Neural crest cell (in vitro differentiated cells): ENCODE measurements at regions not wholly inside any gene's neighbourhood (a gene's known extent, or its start where the extent isn't known, plus 50 kb on each side); places are given as distances from the start of the nearest gene placed in this dataset.
A peak's percentile ranks its signal among the peaks of the same experiment; 100 is the strongest.

ENCODE experiments used
- DNase-seq: peaks from one replicate; pipeline ENCODE4 v3.0.0; 2021; ENCODE audit warnings: low read depth, mixed read lengths, low spot score
- H3K27ac Mint-ChIP-seq: one replicate; pipeline ENCODE4 v1.8.0; 2021; ENCODE audit warnings: mild to moderate bottlenecking, mixed read lengths; ENCODE audit not compliant: unreplicated experiment
- H3K27me3 Mint-ChIP-seq: 2 replicates; pipeline ENCODE4 v1.8.0; 2021; ENCODE audit warnings: low read depth, mild to moderate bottlenecking, mixed read lengths
- H3K36me3 Mint-ChIP-seq: 2 replicates; pipeline ENCODE4 v1.8.0; 2021; ENCODE audit warnings: low read depth, mild to moderate bottlenecking, mixed read lengths
- H3K4me1 Mint-ChIP-seq: 2 replicates; pipeline ENCODE4 v1.8.0; 2021; ENCODE audit warnings: mixed read lengths
- H3K4me3 Mint-ChIP-seq: one replicate; pipeline ENCODE4 v1.8.0; 2021; ENCODE audit warnings: mild to moderate bottlenecking, mixed read lengths
- H3K9me3 Mint-ChIP-seq: 2 replicates; pipeline ENCODE4 v1.8.0; 2021; ENCODE audit warnings: mixed read lengths
- CTCF ChIP-seq: fragments of 200-600 bp; sonication (generic); conservative IDR thresholded peaks from 2 replicates; pipeline ENCODE4 v1.5.0; 2021; ENCODE audit warnings: antibody characterized with exemption, mild to moderate bottlenecking

- Mint-ChIP-seq H3K4me3 (peak overlapping the region; percentile 65), H3K36me3 (no peaks in the 10 kb centered on the region), H3K9me3 (no peaks in the 10 kb centered on the region), H3K27ac (no peak overlapping the region), H3K27me3 (peaks cover 3% of the 10 kb centered on the region), H3K4me1 (peaks cover 11% of the 10 kb centered on the region)
- no peak for TF ChIP-seq CTCF
- DNase-seq: no peak
Measured at GRCh38 chr11:70666311-70666710, 268.0 kb downstream of the CTTN start.

GRCh38 chr11:70667767-70668166, 269.4 kb downstream of the CTTN start:
- DNase-seq: no peak
- Mint-ChIP-seq H3K36me3 (no peaks in the 10 kb centered on the region), H3K9me3 (no peaks in the 10 kb centered on the region), H3K4me1 (peaks cover 7% of the 10 kb centered on the region), H3K27ac (no peak overlapping the region), H3K4me3 (no peak overlapping the region), H3K27me3 (no peaks in the 10 kb centered on the region)
- no peak for TF ChIP-seq CTCF

- DNase-seq: no peak
- Mint-ChIP-seq H3K4me3 (no peak overlapping the region), H3K27ac (peak overlapping the region; percentile 5)
Measured at GRCh38 chr11:70668204-70669202, 270.2 kb downstream of the CTTN start.

GRCh38 chr11:70669281-70669680, 271.0 kb downstream of the CTTN start:
- TF ChIP-seq CTCF: no peak
- H3K4me3 Mint-ChIP-seq: no peak overlapping the region
- DNase-seq: no peak
- H3K36me3 Mint-ChIP-seq: no peaks in the 10 kb centered on the region
- no peak overlapping the region for H3K27ac Mint-ChIP-seq
- H3K9me3 Mint-ChIP-seq: no peaks in the 10 kb centered on the region
- H3K27me3 Mint-ChIP-seq: no peaks in the 10 kb centered on the region
- peaks cover 5% of the 10 kb centered on the region for H3K4me1 Mint-ChIP-seq

More at GRCh38 chr11:70668204-70669202, 270.2 kb downstream of the CTTN start:
- Mint-ChIP-seq H3K36me3 (no peaks in the 10 kb centered on the region), H3K4me1 (peaks cover 5% of the 10 kb centered on the region), H3K9me3 (no peaks in the 10 kb centered on the region), H3K27me3 (no peaks in the 10 kb centered on the region)
- TF ChIP-seq CTCF: no peak

DNA sequence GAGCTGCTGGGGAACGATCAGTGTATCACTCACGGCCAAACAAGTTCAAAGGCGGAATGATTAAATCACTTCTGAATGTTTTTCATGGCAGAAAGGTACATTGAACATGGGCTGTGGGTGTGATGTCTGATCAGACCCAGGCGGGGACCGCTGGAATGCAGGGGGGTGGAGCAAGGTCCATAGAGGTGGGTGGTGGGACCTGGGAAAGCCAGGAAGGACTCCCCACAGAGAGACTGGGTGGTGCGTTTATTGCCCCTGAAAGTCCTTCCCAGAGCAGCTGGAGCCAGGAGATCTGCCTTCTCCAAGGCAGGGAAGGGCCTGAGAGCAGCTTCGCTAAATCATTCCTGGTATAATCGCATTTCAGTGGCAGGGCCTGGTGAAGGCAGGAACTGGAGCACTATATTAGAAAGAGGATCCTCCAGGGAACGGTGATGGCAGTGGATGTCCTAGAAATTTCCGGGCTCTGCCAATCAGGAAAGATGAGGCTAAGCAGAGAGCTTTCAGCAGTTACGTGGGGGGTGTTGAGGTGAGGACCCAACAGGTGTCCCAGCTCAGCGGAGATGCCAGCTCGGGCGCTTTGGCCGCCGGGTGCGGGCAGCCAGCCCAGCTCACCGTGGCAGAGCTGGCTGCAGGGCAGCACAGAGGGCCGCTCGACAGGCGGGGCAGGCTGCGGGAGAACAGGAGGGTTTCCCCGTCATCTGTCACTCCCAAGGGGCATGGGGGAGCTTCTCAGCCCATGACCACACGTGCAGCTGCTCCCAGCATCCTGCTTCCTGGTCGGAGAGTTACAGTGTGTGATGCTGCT, 271.7 kb downstream of the CTTN start:
- Mint-ChIP-seq H3K4me1 (peaks cover 5% of the 10 kb centered on the region), H3K36me3 (no peaks in the 10 kb centered on the region), H3K27ac (no peak overlapping the region), H3K27me3 (no peaks in the 10 kb centered on the region), H3K9me3 (no peaks in the 10 kb centered on the region), H3K4me3 (no peak overlapping the region)
- DNase-seq: no peak
- no peak for TF ChIP-seq CTCF
